GM21619 (cell line): ENCODE measurements at regions not wholly inside any gene's neighbourhood (a gene's known extent, or its start where the extent isn't known, plus 50 kb on each side); places are given as distances from the start of the nearest gene placed in this dataset.
"Not testable (repeated sequence)": the region's sequence is repeated elsewhere in the genome, so short reads cannot be mapped to it uniquely, and the experiment has no call there.

Experiments used
- ATAC-seq: cut with Tn5 transposase; IDR thresholded peaks from one replicate; pipeline ENCODE4 v1.9.1; 2021; ENCODE audit not compliant: unreplicated experiment

GRCh38 chr1:192862271-192862670, 53.4 kb downstream of the RGS2 start:
- ATAC-seq = no peak

- ATAC-seq = no peak
Observed at GRCh38 chr1:192866241-192866868, 57.5 kb downstream of the RGS2 start.

GRCh38 chr1:192867180-192867579, 58.3 kb downstream of the RGS2 start:
- ATAC-seq = no peak

GRCh38 chr1:192869308-192869940, 60.6 kb downstream of the RGS2 start:
- no peak for ATAC-seq

- no peak for ATAC-seq
Observed at GRCh38 chr1:192872010-192872409, 63.2 kb downstream of the RGS2 start.

GRCh38 chr1:192873836-192874235, 65.0 kb downstream of the RGS2 start:
- no peak for ATAC-seq

GRCh38 chr1:192876633-192877032, 67.8 kb downstream of the RGS2 start:
- no peak for ATAC-seq

- ATAC-seq = no peak
Observed at GRCh38 chr1:192877283-192877886, 68.5 kb downstream of the RGS2 start.

GRCh38 chr1:192878249-192878648, 69.4 kb downstream of the RGS2 start:
- no peak for ATAC-seq

- ATAC-seq = no peak
Observed at GRCh38 chr1:192879406-192879805, 70.6 kb downstream of the RGS2 start.

GRCh38 chr1:192880231-192880630, 71.4 kb downstream of the RGS2 start:
- ATAC-seq = no peak

GRCh38 chr1:192884241-192884640, 75.4 kb downstream of the RGS2 start:
- ATAC-seq = no peak

GRCh38 chr1:192885387-192885786, 76.5 kb downstream of the RGS2 start:
- not testable (repeated sequence) for ATAC-seq

GRCh38 chr1:192887426-192887825, 78.6 kb downstream of the RGS2 start:
- no peak for ATAC-seq

GRCh38 chr1:192888574-192888973, 79.7 kb downstream of the RGS2 start:
- ATAC-seq = no peak

GRCh38 chr1:192889082-192889481, 80.2 kb downstream of the RGS2 start:
- no peak for ATAC-seq

- no peak for ATAC-seq
Observed at GRCh38 chr1:192890134-192890533, 81.3 kb downstream of the RGS2 start.

GRCh38 chr1:192892934-192893333, 84.1 kb downstream of the RGS2 start:
- no peak for ATAC-seq

GRCh38 chr1:192895487-192895886, 86.6 kb downstream of the RGS2 start:
- ATAC-seq = not testable (repeated sequence)

- no peak for ATAC-seq
Observed at GRCh38 chr1:192896376-192896775, 87.5 kb downstream of the RGS2 start.

- ATAC-seq = no peak
Observed at GRCh38 chr1:192901500-192901899, 92.7 kb downstream of the RGS2 start.

GRCh38 chr1:192903142-192903541, 94.3 kb downstream of the RGS2 start:
- no peak for ATAC-seq
